Hepatocyte (in vitro differentiated cells): ENCODE measurements at regions not wholly inside any gene's neighbourhood (a gene's known extent, or its start where the extent isn't known, plus 50 kb on each side); places are given as distances from the start of the nearest gene placed in this dataset.

Source experiments
- EZH2 ChIP-seq: fragments of 200-600 bp; sonication (generic); IDR thresholded peaks from 2 replicates; pipeline ENCODE4 v1.6.1; 2016; ENCODE audit warnings: antibody characterized with exemption, mild to moderate bottlenecking, borderline replicate concordance
- EZH2phosphoT487 ChIP-seq: fragments of 200-600 bp; sonication (generic); IDR thresholded peaks from one replicate; pipeline ENCODE4 v1.6.1; 2018; ENCODE audit warnings: antibody characterized with exemption, mild to moderate bottlenecking, low read depth, moderate library complexity; ENCODE audit not compliant: unreplicated experiment, severe bottlenecking
- TF ChIP-seq, protein P1 (sequence below): fragments of 200-600 bp; sonication (generic); IDR thresholded peaks from 2 replicates; pipeline ENCODE4 v1.5.1; 2016; ENCODE audit warnings: antibody characterized with exemption, mild to moderate bottlenecking; ENCODE audit not compliant: poor library complexity

DNA sequence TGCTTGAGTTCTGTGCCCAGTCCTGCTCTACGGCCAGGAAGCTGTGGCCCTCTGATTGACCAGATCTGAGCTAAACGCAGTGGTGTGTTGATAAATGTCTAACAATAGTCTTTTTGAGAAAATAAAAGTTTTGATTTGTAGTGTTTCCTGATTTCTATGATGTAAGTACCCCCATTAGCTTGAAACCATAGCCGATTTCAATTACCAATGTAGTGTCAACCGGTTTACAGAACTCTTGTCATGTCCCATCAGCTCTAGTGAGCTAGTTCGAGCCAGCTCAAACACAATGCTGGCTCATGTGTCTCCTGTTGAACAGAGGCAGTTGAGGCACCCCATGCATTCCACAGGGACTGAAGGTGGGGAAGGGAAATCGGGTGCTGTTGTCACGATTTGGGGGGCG lies 56.7 kb upstream of the ZMYND8 start:
- TF ChIP-seq, protein P1, sequence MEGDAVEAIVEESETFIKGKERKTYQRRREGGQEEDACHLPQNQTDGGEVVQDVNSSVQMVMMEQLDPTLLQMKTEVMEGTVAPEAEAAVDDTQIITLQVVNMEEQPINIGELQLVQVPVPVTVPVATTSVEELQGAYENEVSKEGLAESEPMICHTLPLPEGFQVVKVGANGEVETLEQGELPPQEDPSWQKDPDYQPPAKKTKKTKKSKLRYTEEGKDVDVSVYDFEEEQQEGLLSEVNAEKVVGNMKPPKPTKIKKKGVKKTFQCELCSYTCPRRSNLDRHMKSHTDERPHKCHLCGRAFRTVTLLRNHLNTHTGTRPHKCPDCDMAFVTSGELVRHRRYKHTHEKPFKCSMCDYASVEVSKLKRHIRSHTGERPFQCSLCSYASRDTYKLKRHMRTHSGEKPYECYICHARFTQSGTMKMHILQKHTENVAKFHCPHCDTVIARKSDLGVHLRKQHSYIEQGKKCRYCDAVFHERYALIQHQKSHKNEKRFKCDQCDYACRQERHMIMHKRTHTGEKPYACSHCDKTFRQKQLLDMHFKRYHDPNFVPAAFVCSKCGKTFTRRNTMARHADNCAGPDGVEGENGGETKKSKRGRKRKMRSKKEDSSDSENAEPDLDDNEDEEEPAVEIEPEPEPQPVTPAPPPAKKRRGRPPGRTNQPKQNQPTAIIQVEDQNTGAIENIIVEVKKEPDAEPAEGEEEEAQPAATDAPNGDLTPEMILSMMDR: no peak
- TF ChIP-seq EZH2: no peak
- no peak for TF ChIP-seq EZH2phosphoT487
